ENCODE measurements at regions not wholly inside any gene's neighbourhood (a gene's known extent, or its start where the extent isn't known, plus 50 kb on each side); places are given as distances from the start of the nearest gene placed in this dataset.
A peak's percentile ranks its signal among the peaks of the same experiment; 100 is the strongest.

GRCh38 chr1:178629252-178630154 lies 95.5 kb upstream of the RALGPS2 start:
- intact Hi-C loops (cut with DNase I): no loop called here
- no peaks in the 10 kb centered on the region for H3K36me3 ChIP-seq
- no peaks in the 10 kb centered on the region for H3K4me1 ChIP-seq
- TF ChIP-seq CTCF (IDR thresholded peaks at IDR 0.05): no peak
- DNase-seq (no peak), ATAC-seq (peak; percentile 37)
- no peaks in the 10 kb centered on the region for H3K27me3 ChIP-seq
- H3K27ac ChIP-seq: no peak overlapping the region
- H3K4me3 ChIP-seq: no peak overlapping the region
- H3K9me3 ChIP-seq: no peaks in the 10 kb centered on the region

GRCh38 chr1:178630417-178630816 lies 94.6 kb upstream of the RALGPS2 start:
- intact Hi-C loops (cut with DNase I): no loop called here
- ATAC-seq: no peak
- DNase-seq: no peak
- Histone ChIP-seq H3K9me3 (no peaks in the 10 kb centered on the region), H3K4me1 (no peaks in the 10 kb centered on the region), H3K27ac (no peak overlapping the region), H3K4me3 (no peak overlapping the region), H3K36me3 (no peaks in the 10 kb centered on the region), H3K27me3 (no peaks in the 10 kb centered on the region)
- TF ChIP-seq CTCF (IDR thresholded peaks at IDR 0.05): no peak

GRCh38 chr1:178632653-178633052 lies 92.4 kb upstream of the RALGPS2 start:
- ATAC-seq (no peak), DNase-seq (no peak)
- no peaks in the 10 kb centered on the region for H3K36me3 ChIP-seq
- H3K27ac ChIP-seq: no peak overlapping the region
- no peak for TF ChIP-seq CTCF (IDR thresholded peaks at IDR 0.05)
- no peak overlapping the region for H3K4me3 ChIP-seq
- no peaks in the 10 kb centered on the region for H3K4me1 ChIP-seq
- no peaks in the 10 kb centered on the region for H3K27me3 ChIP-seq
- no peaks in the 10 kb centered on the region for H3K9me3 ChIP-seq
- intact Hi-C loops (cut with DNase I): no loop called here

- no peak for TF ChIP-seq CTCF (IDR thresholded peaks at IDR 0.05)
- H3K27ac ChIP-seq: no peak overlapping the region
- H3K4me3 ChIP-seq: no peak overlapping the region
- no peaks in the 10 kb centered on the region for H3K27me3 ChIP-seq
- ATAC-seq (peak; percentile 16), DNase-seq (no peak)
- no peaks in the 10 kb centered on the region for H3K36me3 ChIP-seq
- intact Hi-C loops (cut with DNase I): no loop called here
- H3K9me3 ChIP-seq: no peaks in the 10 kb centered on the region
- no peaks in the 10 kb centered on the region for H3K4me1 ChIP-seq
Measured at GRCh38 chr1:178633056-178633455, 92.0 kb upstream of the RALGPS2 start.

- H3K27ac ChIP-seq: no peak overlapping the region
- peak; percentile 57 for ATAC-seq
- H3K36me3 ChIP-seq: no peaks in the 10 kb centered on the region
- TF ChIP-seq CTCF (IDR thresholded peaks at IDR 0.05): no peak
- no peaks in the 10 kb centered on the region for H3K4me1 ChIP-seq
- no peak for DNase-seq
- H3K9me3 ChIP-seq: no peaks in the 10 kb centered on the region
- intact Hi-C loops (cut with DNase I): no loop called here
- H3K27me3 ChIP-seq: no peaks in the 10 kb centered on the region
- no peak overlapping the region for H3K4me3 ChIP-seq
Measured at GRCh38 chr1:178634445-178634844, 90.6 kb upstream of the RALGPS2 start.

Measured in left lung (tissue), 4 donors.